ENCODE measurements at regions not wholly inside any gene's neighbourhood (a gene's known extent, or its start where the extent isn't known, plus 50 kb on each side); places are given as distances from the start of the nearest gene placed in this dataset.
"Not testable (repeated sequence)": the region's sequence is repeated elsewhere in the genome, so short reads cannot be mapped to it uniquely, and the experiment has no call there.

DNA sequence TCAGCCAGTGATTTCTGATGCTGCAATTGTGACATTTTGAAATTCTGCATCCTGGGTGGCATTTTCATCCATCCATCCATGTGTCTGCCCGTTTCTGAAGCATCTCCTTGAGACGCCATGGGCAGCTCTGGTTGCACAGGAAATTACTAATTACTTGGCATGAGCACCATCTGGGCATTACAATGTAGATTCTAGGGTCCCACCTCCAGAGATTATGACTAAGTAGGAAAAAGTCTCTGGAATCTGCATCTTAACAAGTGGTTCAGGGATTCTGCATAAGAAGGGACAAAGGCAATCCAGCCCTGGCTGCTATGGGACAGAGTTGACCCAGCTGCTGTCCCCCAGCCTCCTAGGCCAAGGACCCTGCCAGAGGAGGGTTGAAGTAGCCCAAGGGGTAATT lies 65.3 kb downstream of the CUZD1 start:
- DNase-seq (ENCODE audit: low spot score): peak; percentile 5

DNA sequence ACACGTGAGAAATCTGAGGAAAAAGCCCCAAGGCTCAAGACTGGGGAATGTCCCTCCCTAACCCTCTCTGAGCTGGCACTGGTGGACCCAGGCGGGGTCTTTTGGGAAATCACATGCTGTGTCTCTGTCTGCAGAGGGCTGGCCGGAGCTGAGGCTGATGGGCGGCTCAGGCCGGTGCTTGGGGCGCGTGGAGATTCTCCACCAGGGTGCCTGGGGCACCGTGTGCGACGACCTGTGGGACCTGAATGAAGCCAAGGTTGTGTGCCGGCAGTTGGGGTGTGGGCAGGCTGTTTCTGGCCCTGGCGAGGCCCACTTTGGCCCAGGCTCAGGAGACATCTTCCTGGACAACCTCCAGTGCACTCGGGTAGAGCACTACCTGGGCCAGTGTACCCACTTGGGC lies 65.7 kb downstream of the CUZD1 start:
- no peak for DNase-seq (ENCODE audit: low spot score)

DNA sequence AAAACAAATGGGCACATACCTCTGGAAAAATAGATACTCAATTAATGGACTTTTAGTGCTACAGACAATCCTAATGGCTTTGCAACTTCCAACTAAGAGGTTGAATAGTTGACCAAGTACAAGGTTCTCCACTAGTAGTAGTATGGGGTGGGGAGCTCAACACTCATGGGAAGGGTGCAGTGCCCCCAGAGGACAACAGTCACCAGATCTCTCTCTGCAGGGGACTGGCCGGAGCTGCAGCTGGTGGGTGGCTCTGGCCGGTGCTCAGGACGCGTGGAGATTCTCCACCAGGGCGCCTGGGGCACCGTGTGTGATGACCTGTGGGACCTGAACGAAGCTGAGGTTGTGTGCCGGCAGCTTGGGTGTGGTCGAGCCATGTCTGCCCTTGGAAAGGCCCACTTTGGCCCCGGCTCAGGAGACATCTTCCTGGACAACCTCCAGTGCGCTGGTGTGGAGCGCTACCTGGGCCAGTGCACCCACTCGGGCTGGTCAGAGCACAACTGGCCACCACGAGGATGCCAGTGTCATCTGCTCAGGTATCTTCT lies 68.1 kb downstream of the CUZD1 start:
- no peak for DNase-seq (ENCODE audit: low spot score)

GRCh38 chr10:122774231-122774630 lies 71.4 kb downstream of the CUZD1 start:
- DNase-seq (ENCODE audit: low spot score): no peak

DNA sequence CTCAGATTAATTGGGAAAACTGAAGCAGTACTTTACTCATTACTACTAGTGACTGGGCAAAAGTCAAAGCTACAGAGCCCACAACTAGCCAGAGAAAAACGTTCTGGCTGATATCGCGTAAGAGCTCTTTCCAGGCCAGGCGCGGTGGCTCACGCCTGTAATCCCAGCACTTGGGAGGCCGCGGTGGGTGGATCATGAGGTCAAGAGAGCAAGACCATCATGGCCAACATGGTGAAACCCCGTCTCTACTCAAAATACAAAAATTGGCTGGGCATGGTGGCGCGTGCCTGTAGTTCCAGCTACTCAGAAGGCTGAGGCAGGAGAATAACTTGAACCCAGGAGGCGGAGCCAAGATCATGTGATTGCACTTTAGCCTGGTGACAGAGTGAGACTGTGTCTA lies 71.8 kb upstream of the C10orf120 start:
- DNase-seq (ENCODE audit: low spot score): not testable (repeated sequence)

DNA sequence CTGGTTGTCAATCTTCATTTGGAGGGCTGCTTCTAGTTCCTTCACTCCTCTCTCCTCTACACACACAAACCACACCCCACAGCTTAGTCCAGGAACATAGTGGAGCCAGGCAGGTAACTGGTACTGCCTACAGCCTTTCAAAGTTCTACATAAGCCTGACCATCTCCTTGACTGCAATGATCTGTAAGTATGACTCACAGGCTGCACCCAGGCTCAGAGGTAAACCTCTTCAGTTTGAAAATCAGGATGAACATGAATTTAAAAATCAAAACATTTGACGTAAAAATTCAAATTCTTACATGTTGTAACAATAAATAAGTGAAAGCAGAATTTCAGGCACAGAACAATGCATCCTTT lies 68.7 kb upstream of the C10orf120 start:
- no peak for DNase-seq (ENCODE audit: low spot score)

- no peak for DNase-seq (ENCODE audit: low spot score)
These were observed 68.2 kb upstream of the C10orf120 start for GRCh38 chr10:122767621-122768388.

- no peak for DNase-seq (ENCODE audit: low spot score)
These were observed 65.8 kb upstream of the C10orf120 start for GRCh38 chr10:122765412-122765811.

DNA sequence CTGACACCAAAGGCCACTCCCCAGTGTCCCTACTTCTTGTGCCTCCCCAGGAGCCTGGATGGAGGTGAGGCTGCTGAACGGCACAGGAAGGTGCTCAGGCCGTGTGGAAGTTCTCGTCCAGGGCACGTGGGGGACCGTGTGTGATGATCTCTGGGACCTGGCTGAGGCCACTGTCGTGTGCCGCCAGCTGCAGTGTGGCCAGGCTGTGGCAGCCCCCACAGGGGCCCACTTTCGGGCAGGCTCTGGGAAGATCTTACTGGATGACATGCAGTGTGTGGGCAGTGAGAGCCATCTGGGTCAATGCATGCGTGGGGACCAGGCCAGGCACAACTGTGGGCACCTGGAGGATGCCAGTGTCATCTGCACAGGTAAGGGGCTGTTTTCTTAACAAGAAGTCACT lies 57.0 kb upstream of the C10orf120 start:
- no peak for DNase-seq (ENCODE audit: low spot score)

DNA sequence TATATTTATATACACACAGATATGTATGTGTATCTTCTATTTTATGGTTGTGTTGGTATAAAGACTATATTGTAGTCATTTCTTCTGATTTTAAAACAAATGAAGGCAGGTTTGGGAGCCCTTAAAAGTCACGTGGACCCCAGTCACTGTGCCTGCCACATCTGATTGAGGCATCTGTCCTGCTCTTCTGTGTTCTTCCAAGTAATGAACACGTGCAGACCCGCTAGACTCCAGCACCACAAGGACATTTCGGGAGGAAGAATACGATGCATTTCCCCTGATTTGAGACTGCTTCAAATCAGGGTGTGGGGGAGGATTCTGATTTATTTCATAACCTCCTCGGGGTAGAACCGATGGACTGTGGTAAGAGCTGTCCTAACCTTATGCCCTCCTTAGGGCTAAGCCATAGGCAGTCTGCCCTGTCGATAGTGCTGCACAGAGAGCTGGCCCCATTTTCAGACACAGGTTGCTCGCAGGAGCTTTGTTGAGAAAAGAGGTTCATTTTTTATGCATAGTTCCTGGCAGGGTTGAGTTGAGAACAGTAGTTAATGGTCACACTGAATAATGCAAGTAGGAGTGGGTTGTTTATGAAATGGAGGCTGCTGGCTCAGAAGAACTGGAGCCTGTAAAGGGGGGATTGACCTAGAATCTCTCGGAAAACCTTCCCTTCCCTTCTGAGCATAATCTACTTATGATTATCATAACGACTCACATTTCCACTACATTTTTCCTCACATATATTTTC lies 55.0 kb upstream of the C10orf120 start:
- no peak for DNase-seq (ENCODE audit: low spot score)

DNA sequence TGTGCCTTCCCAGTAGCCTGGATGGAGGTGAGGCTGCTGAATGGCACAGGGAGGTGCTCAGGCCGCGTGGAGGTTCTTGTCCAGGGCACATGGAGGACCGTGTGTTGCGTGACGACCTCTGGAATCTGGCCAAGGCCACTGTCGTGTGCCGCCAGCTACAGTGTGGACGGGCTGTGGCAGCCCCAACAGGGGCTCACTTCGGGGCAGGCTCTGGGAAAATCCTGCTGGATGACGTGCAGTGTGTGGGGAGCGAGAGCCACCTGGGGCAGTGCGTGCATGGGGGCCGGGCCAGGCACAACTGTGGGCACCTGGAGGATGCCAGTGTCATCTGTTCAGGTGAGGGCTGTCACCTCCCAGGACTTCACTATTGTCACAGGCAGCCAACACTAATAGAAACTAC lies 50.2 kb upstream of the C10orf120 start:
- DNase-seq (ENCODE audit: low spot score): no peak
